ENCODE measurements at regions not wholly inside any gene's neighbourhood (a gene's known extent, or its start where the extent isn't known, plus 50 kb on each side); places are given as distances from the start of the nearest gene placed in this dataset.

DNA sequence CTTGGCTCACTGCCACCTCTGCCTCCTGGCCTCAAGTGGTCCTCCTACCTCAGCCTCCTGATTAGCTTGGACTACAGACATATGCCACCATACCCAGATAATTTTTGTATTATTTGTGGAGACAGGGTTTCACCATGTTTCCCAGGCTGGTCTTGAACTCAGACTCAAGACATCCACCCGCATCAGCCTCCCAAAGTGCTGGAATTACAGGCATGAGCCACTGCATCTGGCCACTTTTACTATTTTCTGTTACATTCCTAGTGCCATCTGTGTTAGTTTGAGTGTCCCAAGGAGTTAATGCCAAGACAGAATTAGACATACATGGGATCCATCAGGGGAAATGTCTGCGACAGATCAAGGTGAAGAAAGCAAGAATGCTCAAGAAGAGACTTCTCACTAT is 288.2 kb upstream of the CTSO start:
- Mint-ChIP-seq H3K9me3 (peaks cover 0 to 10% (median 4%) of the 10 kb centered on the region in 8 donors), H3K4me3 (no peak overlapping the region), H3K36me3 (no peaks in the 10 kb centered on the region), H3K27me3 (no peaks in the 10 kb centered on the region), H3K4me1 (no peaks in the 10 kb centered on the region), H3K27ac (no peak overlapping the region)
- intact Hi-C loops (cut with micrococcal nuclease): no loop called here
- ChIA-PET CTCF (ENCODE audit: partially characterized antibody) (no interaction called here), POLR2A (ENCODE audit: partially characterized antibody) (no interaction called here)
- no peak overlapping the region for H3K4me3 ChIP-seq (ENCODE audit: low read length in 2 of 2)
- H3K27ac ChIP-seq (ENCODE audit: low read depth, low read length): no peak overlapping the region
- no peak for DNase-seq
- no peaks in the 10 kb centered on the region for H3K27me3 ChIP-seq (ENCODE audit: insufficient read depth, low read length)
- H3K4me1 ChIP-seq (ENCODE audit: insufficient read depth, low read length): no peaks in the 10 kb centered on the region
- no peaks in the 10 kb centered on the region for H3K36me3 ChIP-seq (ENCODE audit: insufficient read depth, low read length)
- no peaks in the 10 kb centered on the region for H3K9me3 ChIP-seq (ENCODE audit: control insufficient read depth in 1 of 2, low read length in 2 of 2)

- no peak for DNase-seq
- Mint-ChIP-seq H3K9me3 (peaks cover 0 to 8% (median 4%) of the 10 kb centered on the region in 8 donors), H3K27ac (no peak overlapping the region), H3K27me3 (no peaks in the 10 kb centered on the region), H3K4me1 (no peaks in the 10 kb centered on the region), H3K36me3 (no peaks in the 10 kb centered on the region), H3K4me3 (no peak overlapping the region)
- H3K27ac ChIP-seq (ENCODE audit: low read depth, low read length): no peak overlapping the region
- ChIA-PET CTCF (ENCODE audit: partially characterized antibody) (no interaction called here), POLR2A (ENCODE audit: partially characterized antibody) (no interaction called here)
- intact Hi-C loops (cut with micrococcal nuclease): no loop called here
- H3K27me3 ChIP-seq (ENCODE audit: insufficient read depth, low read length): no peaks in the 10 kb centered on the region
- H3K36me3 ChIP-seq (ENCODE audit: insufficient read depth, low read length): no peaks in the 10 kb centered on the region
- H3K4me1 ChIP-seq (ENCODE audit: insufficient read depth, low read length): no peaks in the 10 kb centered on the region
- H3K9me3 ChIP-seq (ENCODE audit: control insufficient read depth in 1 of 2, low read length in 2 of 2): no peaks in the 10 kb centered on the region
- no peak overlapping the region for H3K4me3 ChIP-seq (ENCODE audit: low read length in 2 of 2)
Observed at GRCh38 chr4:156238171-156238570, 284.5 kb upstream of the CTSO start.

DNA sequence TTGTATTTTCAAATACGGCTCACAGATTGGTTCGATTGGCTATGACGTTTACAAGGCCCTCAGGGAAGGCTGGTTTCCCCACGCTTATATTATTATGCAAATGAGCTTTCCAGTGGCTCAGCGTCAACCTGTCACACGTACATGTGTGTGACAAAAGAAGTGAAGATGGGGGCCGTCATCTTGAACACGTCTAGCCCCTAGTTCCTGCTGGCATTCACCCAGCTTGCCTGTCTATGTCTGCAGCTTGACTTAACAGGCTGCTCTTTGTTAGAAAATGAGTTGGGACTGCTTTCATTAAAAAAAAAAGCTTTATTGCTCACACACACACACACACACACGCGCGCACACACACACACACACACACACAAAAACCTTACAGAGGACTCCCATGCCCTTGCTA is 283.6 kb upstream of the CTSO start:
- POLR2A ChIA-PET (ENCODE audit: partially characterized antibody): no interaction called here
- peaks cover 0 to 7% (median 3%) of the 10 kb centered on the region in 8 donors for H3K9me3 Mint-ChIP-seq

GRCh38 chr4:156230176-156230575 is 276.5 kb upstream of the CTSO start:
- Histone ChIP-seq H3K27ac (ENCODE audit: low read depth, low read length) (no peak overlapping the region), H3K4me3 (ENCODE audit: low read length in 2 of 2) (no peak overlapping the region), H3K4me1 (ENCODE audit: insufficient read depth, low read length) (no peaks in the 10 kb centered on the region), H3K27me3 (ENCODE audit: insufficient read depth, low read length) (no peaks in the 10 kb centered on the region), H3K9me3 (ENCODE audit: control insufficient read depth in 1 of 2, low read length in 2 of 2) (no peaks in the 10 kb centered on the region), H3K36me3 (ENCODE audit: insufficient read depth, low read length) (no peaks in the 10 kb centered on the region)
- Mint-ChIP-seq H3K9me3 (peaks cover 0 to 4% (median 0%) of the 10 kb centered on the region in 8 donors), H3K4me3 (no peak overlapping the region), H3K4me1 (no peaks in the 10 kb centered on the region), H3K27me3 (no peaks in the 10 kb centered on the region), H3K36me3 (no peaks in the 10 kb centered on the region), H3K27ac (no peak overlapping the region)
- intact Hi-C loops (cut with micrococcal nuclease): no loop called here
- CTCF ChIA-PET (ENCODE audit: partially characterized antibody): no interaction called here
- POLR2A ChIA-PET (ENCODE audit: partially characterized antibody): no interaction called here
- DNase-seq: no peak

More for the DNA sequence above, 283.6 kb upstream of the CTSO start:
- Histone ChIP-seq H3K36me3 (ENCODE audit: insufficient read depth, low read length) (no peaks in the 10 kb centered on the region), H3K9me3 (ENCODE audit: control insufficient read depth in 1 of 2, low read length in 2 of 2) (no peaks in the 10 kb centered on the region), H3K4me1 (ENCODE audit: insufficient read depth, low read length) (no peaks in the 10 kb centered on the region), H3K27ac (ENCODE audit: low read depth, low read length) (no peak overlapping the region), H3K27me3 (ENCODE audit: insufficient read depth, low read length) (no peaks in the 10 kb centered on the region), H3K4me3 (ENCODE audit: low read length in 2 of 2) (no peak overlapping the region)
- H3K36me3 Mint-ChIP-seq: no peaks in the 10 kb centered on the region
- no peaks in the 10 kb centered on the region for H3K4me1 Mint-ChIP-seq
- H3K27me3 Mint-ChIP-seq: no peaks in the 10 kb centered on the region
- no peak overlapping the region for H3K27ac Mint-ChIP-seq
- DNase-seq: no peak
- intact Hi-C loops (cut with micrococcal nuclease): no loop called here
- CTCF ChIA-PET (ENCODE audit: partially characterized antibody): no interaction called here
- H3K4me3 Mint-ChIP-seq: no peak overlapping the region

GRCh38 chr4:156228676-156229075 is 275.0 kb upstream of the CTSO start:
- H3K4me3 ChIP-seq (ENCODE audit: low read length in 2 of 2): no peak overlapping the region
- Mint-ChIP-seq H3K9me3 (peaks cover 0 to 3% (median 0%) of the 10 kb centered on the region in 8 donors), H3K4me1 (no peaks in the 10 kb centered on the region), H3K27ac (no peak overlapping the region), H3K4me3 (no peak overlapping the region), H3K36me3 (no peaks in the 10 kb centered on the region), H3K27me3 (no peaks in the 10 kb centered on the region)
- no peaks in the 10 kb centered on the region for H3K27me3 ChIP-seq (ENCODE audit: insufficient read depth, low read length)
- no peaks in the 10 kb centered on the region for H3K9me3 ChIP-seq (ENCODE audit: control insufficient read depth in 1 of 2, low read length in 2 of 2)
- POLR2A ChIA-PET (ENCODE audit: partially characterized antibody): no interaction called here
- CTCF ChIA-PET (ENCODE audit: partially characterized antibody): no interaction called here
- intact Hi-C loops (cut with micrococcal nuclease): no loop called here
- H3K4me1 ChIP-seq (ENCODE audit: insufficient read depth, low read length): no peaks in the 10 kb centered on the region
- H3K27ac ChIP-seq (ENCODE audit: low read depth, low read length): no peak overlapping the region
- H3K36me3 ChIP-seq (ENCODE audit: insufficient read depth, low read length): no peaks in the 10 kb centered on the region
- no peak for DNase-seq

DNA sequence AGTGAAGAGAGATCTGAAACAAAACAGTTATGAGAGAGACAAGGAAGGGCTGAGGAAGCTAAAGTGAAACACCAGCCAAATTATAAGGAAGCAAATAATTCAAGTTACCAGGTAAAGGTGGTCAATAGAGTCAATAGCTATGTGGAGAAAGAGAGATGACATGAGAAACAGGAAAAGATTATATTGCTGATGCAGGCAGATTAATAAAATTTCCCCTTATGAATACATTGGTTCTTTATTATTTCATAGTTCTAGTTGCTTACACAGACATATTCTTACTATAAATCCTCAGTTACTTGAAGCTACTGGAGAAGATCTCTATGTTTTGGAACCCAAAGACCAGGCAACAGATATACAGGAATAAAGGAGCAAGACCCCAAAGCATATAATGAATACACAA is 273.7 kb upstream of the CTSO start:
- intact Hi-C loops (cut with micrococcal nuclease): no loop called here
- H3K27ac ChIP-seq (ENCODE audit: low read depth, low read length): no peak overlapping the region
- no peak for DNase-seq
- peaks cover 0 to 3% (median 0%) of the 10 kb centered on the region in 8 donors for H3K9me3 Mint-ChIP-seq
- no peak overlapping the region for H3K27ac Mint-ChIP-seq
- H3K27me3 Mint-ChIP-seq: no peaks in the 10 kb centered on the region
- ChIA-PET CTCF (ENCODE audit: partially characterized antibody) (no interaction called here), POLR2A (ENCODE audit: partially characterized antibody) (no interaction called here)
- no peaks in the 10 kb centered on the region for H3K36me3 Mint-ChIP-seq
- no peak overlapping the region for H3K4me3 ChIP-seq (ENCODE audit: low read length in 2 of 2)
- no peaks in the 10 kb centered on the region for H3K36me3 ChIP-seq (ENCODE audit: insufficient read depth, low read length)
- no peaks in the 10 kb centered on the region for H3K4me1 ChIP-seq (ENCODE audit: insufficient read depth, low read length)
- H3K4me1 Mint-ChIP-seq: no peaks in the 10 kb centered on the region
- H3K4me3 Mint-ChIP-seq: no peak overlapping the region
- no peaks in the 10 kb centered on the region for H3K9me3 ChIP-seq (ENCODE audit: control insufficient read depth in 1 of 2, low read length in 2 of 2)
- no peaks in the 10 kb centered on the region for H3K27me3 ChIP-seq (ENCODE audit: insufficient read depth, low read length)

DNA sequence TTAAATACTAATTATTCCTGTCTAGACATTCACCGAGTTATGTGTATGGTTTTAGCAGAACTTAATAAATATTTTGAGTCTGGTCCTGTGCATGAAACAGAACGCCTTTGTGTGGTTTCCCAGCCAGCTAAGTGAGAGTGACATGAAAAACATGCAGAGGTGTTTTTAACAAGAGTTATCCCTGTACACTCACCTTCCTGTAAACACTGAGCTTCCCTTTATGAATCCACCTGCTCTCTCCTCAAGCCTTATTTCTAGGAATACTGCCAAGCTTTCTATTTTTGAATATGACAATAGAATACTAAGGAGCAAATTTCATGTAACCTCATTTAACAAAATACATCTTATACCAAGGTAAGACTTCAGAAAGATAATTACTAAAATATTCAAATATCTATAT is 270.3 kb upstream of the CTSO start:
- Histone ChIP-seq H3K9me3 (ENCODE audit: control insufficient read depth in 1 of 2, low read length in 2 of 2) (no peaks in the 10 kb centered on the region), H3K4me1 (ENCODE audit: insufficient read depth, low read length) (no peaks in the 10 kb centered on the region), H3K36me3 (ENCODE audit: insufficient read depth, low read length) (no peaks in the 10 kb centered on the region), H3K27me3 (ENCODE audit: insufficient read depth, low read length) (no peaks in the 10 kb centered on the region), H3K27ac (ENCODE audit: low read depth, low read length) (no peak overlapping the region), H3K4me3 (ENCODE audit: low read length in 2 of 2) (no peak overlapping the region)
- ChIA-PET CTCF (ENCODE audit: partially characterized antibody) (no interaction called here), POLR2A (ENCODE audit: partially characterized antibody) (no interaction called here)
- DNase-seq: no peak
- no peak overlapping the region for H3K4me3 Mint-ChIP-seq
- intact Hi-C loops (cut with micrococcal nuclease): no loop called here
- H3K9me3 Mint-ChIP-seq: peaks cover 0 to 3% (median 0%) of the 10 kb centered on the region in 8 donors
- no peaks in the 10 kb centered on the region for H3K36me3 Mint-ChIP-seq
- no peaks in the 10 kb centered on the region for H3K4me1 Mint-ChIP-seq
- no peaks in the 10 kb centered on the region for H3K27me3 Mint-ChIP-seq
- no peak overlapping the region for H3K27ac Mint-ChIP-seq

- no peak overlapping the region for H3K27ac Mint-ChIP-seq
- no peaks in the 10 kb centered on the region for H3K4me1 Mint-ChIP-seq
- intact Hi-C loops (cut with micrococcal nuclease): no loop called here
- H3K27me3 Mint-ChIP-seq: no peaks in the 10 kb centered on the region
- no peak overlapping the region for H3K4me3 Mint-ChIP-seq
- no peaks in the 10 kb centered on the region for H3K36me3 Mint-ChIP-seq
- DNase-seq: no peak
- Histone ChIP-seq H3K36me3 (ENCODE audit: insufficient read depth, low read length) (no peaks in the 10 kb centered on the region), H3K9me3 (ENCODE audit: control insufficient read depth in 1 of 2, low read length in 2 of 2) (no peaks in the 10 kb centered on the region), H3K4me1 (ENCODE audit: insufficient read depth, low read length) (no peaks in the 10 kb centered on the region), H3K4me3 (ENCODE audit: low read length in 2 of 2) (no peak overlapping the region), H3K27me3 (ENCODE audit: insufficient read depth, low read length) (no peaks in the 10 kb centered on the region), H3K27ac (ENCODE audit: low read depth, low read length) (no peak overlapping the region)
- CTCF ChIA-PET (ENCODE audit: partially characterized antibody): no interaction called here
- POLR2A ChIA-PET (ENCODE audit: partially characterized antibody): no interaction called here
- peaks cover 0 to 7% (median 2%) of the 10 kb centered on the region in 8 donors for H3K9me3 Mint-ChIP-seq
Observed at GRCh38 chr4:156217236-156217635, 263.6 kb upstream of the CTSO start.
